K562 (cell line): ENCODE measurements at regions not wholly inside any gene's neighbourhood (a gene's known extent, or its start where the extent isn't known, plus 50 kb on each side); places are given as distances from the start of the nearest gene placed in this dataset.

Experiments used
- ATAC-seq: fragments of 200-7000 bp; cut with Tn5 transposase; 3 replicates; pipeline ENCODE4 v1.9.1; 2020; ENCODE audit warnings: moderate library complexity
- BruUV-seq: library from RNA; stranded (reverse); fragments of 400-500 nt; replicated peaks from 2 replicates; lab custom pipeline; 2021; lab: Mats Ljungman, UMichigan
- CTCF ChIA-PET: fragments of 300-600 bp; formaldehyde crosslinking; extraction: SDS; loops from one replicate; lab custom pipeline; 2021; ENCODE audit warnings: low intra/inter-chr PET ratio; lab: Yijun Ruan, JAX
- POLR2A ChIA-PET: fragments of 300-600, 350-650 bp; sonication (Branson Sonifier 250); formaldehyde crosslinking; extraction: SDS; loops from one replicate; lab custom pipeline; 2021; ENCODE audit warnings: antibody characterized with exemption, inconsistent platforms; lab: Yijun Ruan, JAX
- DNase-seq, 4 experiments: peaks; one replicate each; pipeline versions ENCODE4 v3.0.0 to v3.0.0-alpha.2; 2011 to 2018; ENCODE audit warnings: low spot score in 3 of 4, mixed read lengths in 3 of 4; ENCODE audit errors: extremely low read depth in 1 of 4
- FAIRE-seq: peaks from 2 replicates; lab custom pipeline; 2011; peaks lifted over from hg19 to GRCh38; lab: Jason Lieb, UNC
- H2AFZ ChIP-seq: 2 replicates; pipeline ENCODE4 v1.6.0; 2011; ENCODE audit warnings: low read depth, low read length, control low read depth, inconsistent platforms
- H3K27ac ChIP-seq: fragments of 200-600 bp; 3 replicates; pipeline ENCODE4 v1.8.0; 2011; ENCODE audit warnings: low read depth, mild to moderate bottlenecking, control low read depth, inconsistent platforms, low read length, moderate library complexity, mixed read lengths; ENCODE audit errors: extremely low read depth
- H3K27me3 ChIP-seq, 2 experiments: fragments of 300-600 bp in 1 of 2; 2 replicates in 1 of 2; 3 replicates in 1 of 2; pipeline versions ENCODE4 v1.6.0 to v1.8.0; 2011; ENCODE audit warnings: inconsistent platforms in 2 of 2, low read length in 2 of 2, mild to moderate bottlenecking in 1 of 2, mixed read lengths in 1 of 2, moderate library complexity in 1 of 2; ENCODE audit not compliant: control insufficient read depth in 2 of 2, insufficient read depth in 2 of 2
- H3K36me3 ChIP-seq: fragments of 300-600 bp; 3 replicates; pipeline ENCODE4 v1.8.0; 2011; ENCODE audit warnings: mild to moderate bottlenecking, low read length, inconsistent platforms; ENCODE audit not compliant: control insufficient read depth, insufficient read depth
- H3K4me1 ChIP-seq, 2 experiments: fragments of 200-600 bp in 1 of 2; replicated peaks in 1 of 2; 2 replicates in 1 of 2; 3 replicates in 1 of 2; pipeline versions ENCODE4 v1.5.1 to v1.8.0; 2011; ENCODE audit warnings: inconsistent platforms in 2 of 2, low read length in 2 of 2, mild to moderate bottlenecking in 1 of 2, mixed read lengths in 1 of 2, moderate library complexity in 1 of 2; ENCODE audit not compliant: control insufficient read depth in 2 of 2, insufficient read depth in 2 of 2
- H3K4me2 ChIP-seq: 2 replicates; pipeline ENCODE4 v1.6.1; 2011; ENCODE audit warnings: low read length, control low read depth, inconsistent platforms, mixed read lengths; ENCODE audit not compliant: insufficient read depth
- H3K4me3 ChIP-seq: fragments of 200-600 bp; sonication (generic), shearing (Covaris generic); 2 replicates; pipeline ENCODE4 v1.5.1; 2016; ENCODE audit warnings: control low read depth, inconsistent platforms
- H3K79me2 ChIP-seq: fragments of 200-600 bp; 3 replicates; pipeline ENCODE4 v1.8.0; 2011; ENCODE audit warnings: low read length, inconsistent platforms; ENCODE audit not compliant: control insufficient read depth, insufficient read depth
- H3K9ac ChIP-seq, 2 experiments: 2 replicates each; pipeline versions ENCODE4 v1.6.0 to v1.6.1; 2011; ENCODE audit warnings: low read depth in 2 of 2, low read length in 2 of 2, control low read depth in 1 of 2, inconsistent platforms in 1 of 2, mild to moderate bottlenecking in 1 of 2, mixed read lengths in 1 of 2; ENCODE audit not compliant: insufficient read depth in 1 of 2
- H3K9me1 ChIP-seq: one replicate; pipeline ENCODE4 v1.6.0; 2011; ENCODE audit warnings: inconsistent platforms, mild to moderate bottlenecking, low read length, moderate library complexity; ENCODE audit not compliant: control insufficient read depth, insufficient read depth
- H3K9me3 ChIP-seq: replicated peaks from 2 replicates; pipeline ENCODE4 v1.5.1; 2011; ENCODE audit warnings: low read depth, low read length, inconsistent platforms; ENCODE audit not compliant: control insufficient read depth, insufficient read depth
- H4K20me1 ChIP-seq: replicated peaks from 2 replicates; pipeline ENCODE4 v1.6.1; 2011; ENCODE audit warnings: low read length, inconsistent platforms, mixed read lengths; ENCODE audit not compliant: control insufficient read depth, insufficient read depth
- LEF1 ChIP-seq: fragments of 450-650 bp; IDR thresholded peaks from 2 replicates; pipeline ENCODE4 v1.6.1; 2016; ENCODE audit warnings: mild to moderate bottlenecking
- MEF2A ChIP-seq: IDR thresholded peaks from 2 replicates; pipeline ENCODE4 v1.6.1; 2011; ENCODE audit warnings: low read depth, mild to moderate bottlenecking, low read length, moderate library complexity; ENCODE audit not compliant: control insufficient read depth
- NFE2 ChIP-seq: IDR thresholded peaks from 2 replicates; pipeline ENCODE4 v1.6.1; 2014; ENCODE audit warnings: antibody characterized with exemption, low read depth
- PHB2 ChIP-seq: fragments of 450-650 bp; IDR thresholded peaks from 2 replicates; pipeline ENCODE4 v1.6.1; 2017; ENCODE audit warnings: low read depth
- RBFOX2 ChIP-seq: fragments of 200-400 bp; formaldehyde crosslinking; IDR thresholded peaks from 2 replicates; pipeline ENCODE4 v1.6.1; 2017; ENCODE audit warnings: low read depth, mild to moderate bottlenecking, low read length, moderate library complexity
- RBM15 ChIP-seq: fragments of 200-400 bp; formaldehyde crosslinking; IDR thresholded peaks from 2 replicates; pipeline ENCODE4 v1.6.1; 2018; ENCODE audit warnings: mild to moderate bottlenecking, low read length, moderate library complexity; ENCODE audit not compliant: insufficient read depth
- SMARCA4 ChIP-seq: fragments of 450-650 bp; IDR thresholded peaks from 2 replicates; pipeline ENCODE4 v1.6.1; 2016
- TEAD4 ChIP-seq, 2 experiments: sonication (generic) in 1 of 2; formaldehyde crosslinking in 1 of 2; IDR thresholded peaks; 2 replicates each; pipeline versions ENCODE4 v1.6.1 to v1.8.0; 2012 to 2022; ENCODE audit warnings: borderline replicate concordance in 1 of 2, inconsistent platforms in 1 of 2, low read length in 1 of 2, mild to moderate bottlenecking in 1 of 2, missing genetic modification reagents in 1 of 2
- XRCC5 ChIP-seq: fragments of 200-400 bp; formaldehyde crosslinking; IDR thresholded peaks from 2 replicates; pipeline ENCODE4 v1.6.1; 2017; ENCODE audit warnings: low read depth, mild to moderate bottlenecking, low read length
- ZNF12 ChIP-seq: sonication (generic); formaldehyde crosslinking; IDR thresholded peaks from 2 replicates; pipeline ENCODE4 v1.4.0; 2020; ENCODE audit warnings: mild to moderate bottlenecking, missing genetic modification reagents
- ZNF282 ChIP-seq: sonication (generic); formaldehyde crosslinking; IDR thresholded peaks from 2 replicates; pipeline ENCODE4 v1.8.1; 2023; ENCODE audit warnings: missing genetic modification reagents
- ZNF41 ChIP-seq: fragments of 250-450 bp; sonication (Bioruptor Pico); conservative IDR thresholded peaks from 2 replicates; pipeline ENCODE4 v1.4.0; 2020; ENCODE audit warnings: mild to moderate bottlenecking
- ZNF445 ChIP-seq: fragments of 250-450 bp; sonication (Bioruptor Pico); IDR thresholded peaks from 2 replicates; pipeline ENCODE4 v1.4.0; 2020; ENCODE audit warnings: low read depth, mild to moderate bottlenecking, moderate library complexity
- ZNF583 ChIP-seq: fragments of 250-450 bp; sonication (Bioruptor Pico); IDR thresholded peaks from 2 replicates; pipeline ENCODE4 v1.4.0; 2020
- WGBS: fragments of 100-300 bp; shearing (Covaris generic); methylation state at CpG from one replicate; pipeline ENCODE4 v1.1.6; 2016; ENCODE audit warnings: low coverage, mixed read lengths; ENCODE audit not compliant: insufficient coverage; ENCODE audit errors: missing lambda C conversion rate; 5-methylcytosine and 5-hydroxymethylcytosine counted together
- in situ Hi-C: fragments of 300-500 bp; cut with MboI; formaldehyde crosslinking; loops from 4 replicates; pipeline ENCODE4 v1.15.0; 2018; ENCODE audit warnings: inconsistent platforms, mixed read lengths
- intact Hi-C: fragments of 100-400 bp; cut with micrococcal nuclease; formaldehyde crosslinking; loops from 2 replicates; pipeline ENCODE4 v1.14.2; 2022
- TF ChIP-seq, protein P1 (sequence below), 2 experiments: fragments of 450-650 bp; formaldehyde crosslinking in 1 of 2; IDR thresholded peaks; 2 replicates each; pipeline versions ENCODE4 v1.4.0 to v1.6.1; 2014 to 2020; ENCODE audit warnings: mild to moderate bottlenecking in 2 of 2, borderline replicate concordance in 1 of 2, low read depth in 1 of 2
- TF ChIP-seq, protein P2 (sequence below): sonication (generic); formaldehyde crosslinking; IDR thresholded peaks from 2 replicates; pipeline ENCODE4 v1.8.1; 2022; ENCODE audit warnings: missing genetic modification reagents

DNA sequence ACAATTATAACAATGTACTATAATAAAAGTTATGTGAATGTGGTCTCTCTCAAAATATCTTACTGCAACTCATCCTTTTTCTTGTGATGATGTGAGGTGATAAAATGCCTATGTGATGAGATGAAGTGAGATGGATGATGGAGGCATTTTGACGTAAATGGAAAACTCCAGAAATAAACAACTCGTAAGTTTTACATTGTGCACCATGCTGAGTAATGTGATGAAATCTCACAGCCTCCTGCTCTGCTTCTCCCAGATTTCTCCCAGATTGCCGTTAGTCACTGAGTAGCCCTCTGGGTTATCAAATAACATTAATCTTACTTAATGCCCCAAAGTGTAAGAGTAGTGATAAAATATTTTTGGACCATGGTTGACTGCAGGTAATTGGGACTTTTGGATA is 64.8 kb upstream of the SLCO2A1 start:
- ChIA-PET CTCF (no interaction called here), POLR2A (interaction anchor here (0.6 kb wide), 1 partner anchor 523 kb away, joined by 3 read pairs; no protein-coding TSS in a partner anchor)
- no peak for DNase-seq
- intact Hi-C loops, result no loop called here
- in situ Hi-C loops, result no loop called here
- H3K9me3 ChIP-seq, result no peaks in the 10 kb centered on the region
- H3K4me1 ChIP-seq, result no peaks in the 10 kb centered on the region
- no peaks in the 10 kb centered on the region for H3K79me2 ChIP-seq
- no peaks in the 10 kb centered on the region for H3K9me1 ChIP-seq
- no TSS peak for BruUV-seq
- H3K36me3 ChIP-seq, result no peaks in the 10 kb centered on the region
- FAIRE-seq, result no peak
- no peaks in the 10 kb centered on the region for H4K20me1 ChIP-seq
- no peak overlapping the region for H3K27ac ChIP-seq
- H3K4me2 ChIP-seq, result no peak overlapping the region
- no peak overlapping the region for H2AFZ ChIP-seq
- H3K27me3 ChIP-seq, result peaks cover 0 to 3% of the 10 kb centered on the region in 2 experiments; a peak in 2 of 5 replicates
- no peak overlapping the region for H3K9ac ChIP-seq
- ATAC-seq, result no peak
- H3K4me3 ChIP-seq, result no peak overlapping the region
- 4% methylated on average over 3 of the region's 3 CpGs for WGBS
- TF ChIP-seq, protein P1, sequence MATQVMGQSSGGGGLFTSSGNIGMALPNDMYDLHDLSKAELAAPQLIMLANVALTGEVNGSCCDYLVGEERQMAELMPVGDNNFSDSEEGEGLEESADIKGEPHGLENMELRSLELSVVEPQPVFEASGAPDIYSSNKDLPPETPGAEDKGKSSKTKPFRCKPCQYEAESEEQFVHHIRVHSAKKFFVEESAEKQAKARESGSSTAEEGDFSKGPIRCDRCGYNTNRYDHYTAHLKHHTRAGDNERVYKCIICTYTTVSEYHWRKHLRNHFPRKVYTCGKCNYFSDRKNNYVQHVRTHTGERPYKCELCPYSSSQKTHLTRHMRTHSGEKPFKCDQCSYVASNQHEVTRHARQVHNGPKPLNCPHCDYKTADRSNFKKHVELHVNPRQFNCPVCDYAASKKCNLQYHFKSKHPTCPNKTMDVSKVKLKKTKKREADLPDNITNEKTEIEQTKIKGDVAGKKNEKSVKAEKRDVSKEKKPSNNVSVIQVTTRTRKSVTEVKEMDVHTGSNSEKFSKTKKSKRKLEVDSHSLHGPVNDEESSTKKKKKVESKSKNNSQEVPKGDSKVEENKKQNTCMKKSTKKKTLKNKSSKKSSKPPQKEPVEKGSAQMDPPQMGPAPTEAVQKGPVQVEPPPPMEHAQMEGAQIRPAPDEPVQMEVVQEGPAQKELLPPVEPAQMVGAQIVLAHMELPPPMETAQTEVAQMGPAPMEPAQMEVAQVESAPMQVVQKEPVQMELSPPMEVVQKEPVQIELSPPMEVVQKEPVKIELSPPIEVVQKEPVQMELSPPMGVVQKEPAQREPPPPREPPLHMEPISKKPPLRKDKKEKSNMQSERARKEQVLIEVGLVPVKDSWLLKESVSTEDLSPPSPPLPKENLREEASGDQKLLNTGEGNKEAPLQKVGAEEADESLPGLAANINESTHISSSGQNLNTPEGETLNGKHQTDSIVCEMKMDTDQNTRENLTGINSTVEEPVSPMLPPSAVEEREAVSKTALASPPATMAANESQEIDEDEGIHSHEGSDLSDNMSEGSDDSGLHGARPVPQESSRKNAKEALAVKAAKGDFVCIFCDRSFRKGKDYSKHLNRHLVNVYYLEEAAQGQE (IDR thresholded peaks at IDR 0.05; ENCODE audit: borderline replicate concordance), result no peak
- TF ChIP-seq, protein P1 (CRISPR knock-in tag; IDR thresholded peaks at IDR 0.05; ENCODE audit: low read depth), result no peak
- TF ChIP-seq NFE2 (no peak), ZNF12 (CRISPR knock-in tag) (no peak), MEF2A (no peak), RBM15 (no peak), RBFOX2 (no peak), ZNF583 (CRISPR knock-in tag) (no peak), SMARCA4 (no peak), XRCC5 (no peak), ZNF282 (no peak), PHB2 (no peak), TEAD4 (IDR thresholded peaks at IDR 0.05; ENCODE audit: low read length) (no peak), TEAD4 (CRISPR knock-in tag; IDR thresholded peaks at IDR 0.05; ENCODE audit: borderline replicate concordance) (no peak), ZNF41 (CRISPR knock-in tag) (no peak), ZNF445 (CRISPR knock-in tag) (no peak), LEF1 (no peak)
- TF ChIP-seq, protein P2, sequence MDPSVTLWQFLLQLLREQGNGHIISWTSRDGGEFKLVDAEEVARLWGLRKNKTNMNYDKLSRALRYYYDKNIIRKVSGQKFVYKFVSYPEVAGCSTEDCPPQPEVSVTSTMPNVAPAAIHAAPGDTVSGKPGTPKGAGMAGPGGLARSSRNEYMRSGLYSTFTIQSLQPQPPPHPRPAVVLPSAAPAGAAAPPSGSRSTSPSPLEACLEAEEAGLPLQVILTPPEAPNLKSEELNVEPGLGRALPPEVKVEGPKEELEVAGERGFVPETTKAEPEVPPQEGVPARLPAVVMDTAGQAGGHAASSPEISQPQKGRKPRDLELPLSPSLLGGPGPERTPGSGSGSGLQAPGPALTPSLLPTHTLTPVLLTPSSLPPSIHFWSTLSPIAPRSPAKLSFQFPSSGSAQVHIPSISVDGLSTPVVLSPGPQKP (CRISPR knock-in tag), result no peak
